GM21390 (cell line): ENCODE measurements at regions not wholly inside any gene's neighbourhood (a gene's known extent, or its start where the extent isn't known, plus 50 kb on each side); places are given as distances from the start of the nearest gene placed in this dataset.
"Not testable (repeated sequence)": the region's sequence is repeated elsewhere in the genome, so short reads cannot be mapped to it uniquely, and the experiment has no call there.

ENCODE experiments used
- ATAC-seq: cut with Tn5 transposase; IDR thresholded peaks from one replicate; pipeline ENCODE4 v1.9.1; 2021; ENCODE audit not compliant: unreplicated experiment

GRCh38 chr10:4254101-4254994, 469.3 kb upstream of the KLF6 start:
- no peak for ATAC-seq

GRCh38 chr10:4252701-4253100, 467.7 kb upstream of the KLF6 start:
- no peak for ATAC-seq

GRCh38 chr10:4250587-4250887, 465.5 kb upstream of the KLF6 start:
- no peak for ATAC-seq

- no peak for ATAC-seq
Measured at GRCh38 chr10:4249841-4250586, 465.0 kb upstream of the KLF6 start.

GRCh38 chr10:4247379-4247778, 462.4 kb upstream of the KLF6 start:
- no peak for ATAC-seq

- no peak for ATAC-seq
Measured at GRCh38 chr10:4246881-4247358, 461.9 kb upstream of the KLF6 start.

GRCh38 chr10:4243651-4244050, 458.6 kb upstream of the KLF6 start:
- ATAC-seq = no peak

- ATAC-seq = no peak
Measured at GRCh38 chr10:4243169-4243568, 458.2 kb upstream of the KLF6 start.

GRCh38 chr10:4242561-4243035, 457.6 kb upstream of the KLF6 start:
- ATAC-seq = no peak

GRCh38 chr10:4241724-4242345, 456.8 kb upstream of the KLF6 start:
- ATAC-seq = no peak

GRCh38 chr10:4240608-4241197, 455.7 kb upstream of the KLF6 start:
- no peak for ATAC-seq

GRCh38 chr10:4239186-4239585, 454.2 kb upstream of the KLF6 start:
- no peak for ATAC-seq

GRCh38 chr10:4236905-4237304, 451.9 kb upstream of the KLF6 start:
- ATAC-seq = not testable (repeated sequence)

- no peak for ATAC-seq
Measured at GRCh38 chr10:4234661-4235060, 449.7 kb upstream of the KLF6 start.

GRCh38 chr10:4231439-4231838, 446.4 kb upstream of the KLF6 start:
- no peak for ATAC-seq

GRCh38 chr10:4230036-4230435, 445.0 kb upstream of the KLF6 start:
- ATAC-seq = no peak

GRCh38 chr10:4229106-4229505, 444.1 kb upstream of the KLF6 start:
- no peak for ATAC-seq

GRCh38 chr10:4227586-4227985, 442.6 kb upstream of the KLF6 start:
- no peak for ATAC-seq

GRCh38 chr10:4226941-4227540, 442.0 kb upstream of the KLF6 start:
- no peak for ATAC-seq

GRCh38 chr10:4224178-4224577, 439.2 kb upstream of the KLF6 start:
- ATAC-seq = no peak

GRCh38 chr10:4221310-4221709, 436.3 kb upstream of the KLF6 start:
- not testable (repeated sequence) for ATAC-seq
